ENCODE measurements at regions not wholly inside any gene's neighbourhood (a gene's known extent, or its start where the extent isn't known, plus 50 kb on each side); places are given as distances from the start of the nearest gene placed in this dataset.

DNA sequence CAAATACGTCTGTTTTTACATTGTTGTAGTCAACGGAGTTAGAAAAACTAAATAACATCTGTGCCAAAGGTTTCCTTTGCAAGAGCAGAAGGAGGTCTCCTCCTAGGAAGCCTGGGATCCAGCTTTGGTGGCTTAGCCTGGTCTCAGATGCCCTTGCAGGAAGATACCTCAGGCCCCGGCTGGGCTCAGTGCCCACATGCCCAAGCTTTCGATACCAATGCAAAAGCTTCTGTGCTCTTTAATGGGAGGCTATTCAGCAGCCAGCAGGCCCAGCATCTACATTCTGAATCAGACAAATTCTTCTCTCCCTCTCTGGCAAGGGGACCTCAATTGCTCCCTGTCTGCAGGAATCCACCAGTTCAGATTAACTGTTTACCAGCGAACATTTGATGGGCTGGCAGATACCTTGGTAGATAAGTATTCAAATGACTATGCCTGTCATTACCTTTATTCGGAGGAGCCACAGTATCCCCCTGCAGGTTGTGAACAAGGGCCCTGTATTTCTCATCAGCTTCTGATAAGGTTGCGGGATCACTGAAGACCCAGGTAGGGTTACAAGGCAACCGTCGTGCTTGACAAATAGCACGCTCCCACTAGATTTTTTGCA, 180.1 kb upstream of the KBTBD8 start:
- TF ChIP-seq, protein P1, sequence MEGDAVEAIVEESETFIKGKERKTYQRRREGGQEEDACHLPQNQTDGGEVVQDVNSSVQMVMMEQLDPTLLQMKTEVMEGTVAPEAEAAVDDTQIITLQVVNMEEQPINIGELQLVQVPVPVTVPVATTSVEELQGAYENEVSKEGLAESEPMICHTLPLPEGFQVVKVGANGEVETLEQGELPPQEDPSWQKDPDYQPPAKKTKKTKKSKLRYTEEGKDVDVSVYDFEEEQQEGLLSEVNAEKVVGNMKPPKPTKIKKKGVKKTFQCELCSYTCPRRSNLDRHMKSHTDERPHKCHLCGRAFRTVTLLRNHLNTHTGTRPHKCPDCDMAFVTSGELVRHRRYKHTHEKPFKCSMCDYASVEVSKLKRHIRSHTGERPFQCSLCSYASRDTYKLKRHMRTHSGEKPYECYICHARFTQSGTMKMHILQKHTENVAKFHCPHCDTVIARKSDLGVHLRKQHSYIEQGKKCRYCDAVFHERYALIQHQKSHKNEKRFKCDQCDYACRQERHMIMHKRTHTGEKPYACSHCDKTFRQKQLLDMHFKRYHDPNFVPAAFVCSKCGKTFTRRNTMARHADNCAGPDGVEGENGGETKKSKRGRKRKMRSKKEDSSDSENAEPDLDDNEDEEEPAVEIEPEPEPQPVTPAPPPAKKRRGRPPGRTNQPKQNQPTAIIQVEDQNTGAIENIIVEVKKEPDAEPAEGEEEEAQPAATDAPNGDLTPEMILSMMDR (IDR thresholded peaks at IDR 0.05) = no peak
- TF ChIP-seq ZFX (IDR thresholded peaks at IDR 0.05; ENCODE audit: borderline replicate concordance) = no peak
